CD4-positive, alpha-beta T cell treated with Interleukin-21 for 1 hour (primary cell): ENCODE measurements at regions not wholly inside any gene's neighbourhood (a gene's known extent, or its start where the extent isn't known, plus 50 kb on each side); places are given as distances from the start of the nearest gene placed in this dataset.

Experiments
- DNase-seq: peaks from one replicate; pipeline ENCODE4 v3.0.0-alpha.2; 2020

DNA sequence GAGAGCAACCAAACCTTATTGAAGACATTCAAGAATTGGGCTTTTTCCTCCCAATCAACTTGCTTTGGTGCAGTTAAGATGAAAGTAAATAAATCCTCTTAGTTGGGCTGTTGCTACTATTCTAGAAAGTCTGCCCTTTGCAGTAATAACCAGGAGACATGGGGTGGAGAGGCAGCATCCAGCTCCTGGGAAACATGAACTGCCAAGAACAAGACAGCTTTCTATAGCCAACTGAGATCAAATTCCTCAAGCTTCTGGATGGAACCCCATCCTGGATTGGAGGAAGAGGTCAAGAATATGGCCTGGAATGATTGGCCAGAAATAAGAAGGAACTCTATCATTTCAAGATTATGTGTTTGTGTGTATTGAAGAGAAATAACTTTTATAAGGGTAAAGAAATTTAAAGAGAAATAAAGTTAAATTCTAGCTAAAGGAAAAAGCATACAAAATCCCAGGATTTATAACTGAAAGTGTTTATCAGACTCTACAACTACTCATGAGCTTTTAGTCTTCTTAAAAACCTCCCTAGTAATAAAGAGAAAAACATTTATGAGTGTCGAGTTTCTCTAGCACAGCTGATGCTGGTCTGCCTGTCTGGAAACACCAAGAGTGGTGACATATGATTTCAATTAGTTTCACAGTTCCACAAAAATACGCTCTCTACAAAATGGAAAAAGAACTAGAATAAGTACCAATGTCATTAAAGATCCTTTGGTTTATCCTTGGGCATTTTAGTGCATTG lies 70.1 kb upstream of the COL1A2 start:
- DNase-seq = no peak

DNA sequence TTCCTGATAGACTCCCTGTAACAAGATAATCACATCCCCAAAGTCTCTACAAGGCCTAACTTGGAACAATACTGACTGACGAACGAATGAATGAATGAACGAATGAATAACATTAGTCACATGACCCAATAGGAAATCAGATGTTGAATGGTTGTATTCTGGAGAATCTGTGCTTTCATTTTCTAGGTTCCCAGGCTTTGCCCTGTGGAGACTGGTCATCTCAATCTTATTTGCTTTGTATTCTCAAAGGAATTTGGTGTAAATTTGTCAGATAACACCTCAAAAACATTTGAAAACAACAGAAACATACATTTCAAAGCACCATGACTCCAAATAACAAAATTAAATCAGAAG lies 69.6 kb upstream of the COL1A2 start:
- no peak for DNase-seq

DNA sequence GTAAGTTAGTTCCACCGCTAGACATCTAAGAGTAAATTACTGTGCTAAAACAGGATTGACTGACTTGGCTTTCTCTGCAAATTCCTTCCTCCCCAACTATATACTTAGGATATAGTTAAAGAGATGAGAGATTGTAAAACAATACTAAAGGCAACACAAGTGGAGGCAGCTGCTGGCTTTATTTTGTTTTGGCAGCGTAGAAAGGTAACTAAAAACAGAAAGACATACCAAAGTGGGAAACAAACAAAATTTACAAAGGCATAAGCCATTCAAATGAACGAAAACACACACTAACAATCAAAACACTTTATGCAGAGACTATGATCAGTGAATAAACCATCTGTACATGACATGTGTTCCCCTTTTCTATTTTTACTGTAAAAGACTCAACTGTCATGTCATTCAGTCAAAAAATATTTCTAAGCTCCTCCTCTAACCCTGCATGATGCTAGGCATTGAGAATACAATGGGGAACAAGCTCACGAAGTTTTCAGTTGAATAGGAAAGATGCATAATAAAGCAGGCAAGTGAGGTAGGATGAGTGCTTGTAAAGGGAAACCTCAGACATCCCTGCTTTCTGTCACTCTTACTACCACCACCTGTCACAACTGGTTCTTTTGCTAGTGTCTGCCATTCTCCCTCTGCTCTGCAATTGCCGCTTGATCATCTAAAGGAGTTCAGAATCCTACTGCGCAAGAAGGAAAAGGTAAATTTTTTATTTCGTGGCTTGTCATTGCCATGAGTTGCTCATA lies 64.2 kb upstream of the COL1A2 start:
- no peak for DNase-seq

DNA sequence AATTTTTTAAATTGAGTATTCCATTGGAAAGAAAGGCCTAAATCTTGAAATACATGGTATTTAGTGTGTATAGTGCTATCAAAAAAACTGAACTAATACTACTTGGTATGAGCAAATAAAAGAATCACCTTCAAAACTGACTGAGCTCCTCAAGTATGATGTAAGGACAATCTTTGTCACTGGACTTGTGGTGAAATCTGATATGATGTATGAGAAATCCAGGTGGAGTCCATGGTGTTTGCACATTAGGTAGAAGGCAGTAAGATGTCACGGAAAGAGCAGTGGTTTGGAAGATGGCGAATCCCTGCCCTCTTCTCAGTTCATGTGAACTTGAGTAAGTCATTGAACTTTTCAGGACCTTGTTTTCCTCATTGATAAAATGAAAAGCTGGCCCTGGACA lies 62.1 kb upstream of the COL1A2 start:
- DNase-seq = no peak

DNA sequence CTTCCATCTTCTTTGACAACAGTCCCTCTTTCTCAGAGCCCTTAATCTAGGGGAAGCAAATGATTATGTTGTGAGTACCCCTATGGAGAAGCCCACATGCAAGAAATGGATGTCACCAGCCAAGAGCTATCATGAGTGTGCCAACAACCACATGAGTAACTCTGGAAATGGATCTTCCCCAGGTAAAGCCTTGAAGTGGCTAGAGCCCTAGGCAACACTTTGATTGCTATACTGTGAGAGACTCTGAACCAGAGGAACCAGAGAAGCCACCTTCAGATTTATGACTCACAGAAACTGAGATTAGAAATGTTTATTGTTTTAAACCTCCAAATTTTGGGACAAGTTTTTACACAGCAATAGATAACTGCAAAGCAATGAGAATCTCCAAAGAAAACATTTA lies 60.9 kb upstream of the COL1A2 start:
- DNase-seq = no peak

DNA sequence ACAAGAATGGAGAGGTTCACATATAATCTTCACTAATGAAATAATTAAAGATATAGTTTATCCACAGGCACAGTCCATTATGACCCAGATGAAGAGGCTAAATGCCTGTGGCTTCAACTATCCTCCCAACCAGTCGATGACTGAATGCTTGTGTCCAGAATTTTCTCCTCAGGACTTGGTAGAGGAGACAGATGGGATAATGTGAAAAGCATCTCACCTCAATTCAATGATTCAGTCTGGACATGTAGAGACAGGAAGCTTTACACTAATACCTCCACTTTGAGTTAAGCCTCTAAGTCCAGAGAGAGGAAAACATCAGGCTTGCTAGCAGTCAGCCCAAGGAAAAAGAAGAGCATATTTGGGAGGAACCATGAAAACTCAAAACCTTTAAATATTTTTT lies 59.1 kb upstream of the COL1A2 start:
- no peak for DNase-seq

DNA sequence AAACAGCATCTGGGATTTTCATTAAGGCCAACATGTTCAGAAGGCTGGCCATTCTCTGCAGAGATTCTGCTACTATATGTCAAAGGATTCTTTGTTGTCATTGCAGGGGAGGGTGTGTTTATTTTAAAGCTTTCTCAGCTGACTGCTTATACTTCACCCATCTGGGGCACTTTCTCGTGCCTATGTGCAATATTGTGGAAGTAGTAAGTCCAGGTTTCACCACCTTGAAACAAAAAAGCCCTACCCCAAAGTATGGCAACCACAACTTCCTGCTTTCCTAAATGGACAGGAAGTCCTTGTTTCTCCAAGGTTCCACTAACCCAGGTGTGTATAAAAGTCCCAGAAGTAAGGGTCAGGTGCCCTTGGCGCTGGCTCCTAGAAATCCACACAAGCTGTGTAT lies 58.7 kb upstream of the COL1A2 start:
- DNase-seq = no peak

DNA sequence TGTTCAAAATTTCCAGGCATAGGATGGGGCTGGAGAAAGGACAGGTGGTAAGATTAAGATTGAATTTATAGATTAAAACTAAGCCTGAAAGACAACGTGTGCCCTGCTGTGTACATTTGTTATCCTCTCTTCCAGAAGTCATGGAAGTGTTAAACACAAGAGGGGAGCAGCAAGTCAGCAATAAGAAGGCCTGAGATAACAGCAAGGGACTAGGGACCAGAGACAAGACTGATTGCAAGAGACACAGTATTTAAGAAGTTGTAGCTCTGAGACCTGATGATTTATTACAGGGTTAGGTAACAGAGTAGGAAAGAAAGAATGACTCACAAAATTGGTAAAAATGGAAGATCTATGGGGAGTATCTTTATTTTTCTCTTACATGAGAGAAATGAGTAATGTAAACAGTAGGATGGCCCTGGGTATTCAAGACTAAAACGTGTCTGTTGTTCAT lies 55.7 kb upstream of the COL1A2 start:
- no peak for DNase-seq

DNA sequence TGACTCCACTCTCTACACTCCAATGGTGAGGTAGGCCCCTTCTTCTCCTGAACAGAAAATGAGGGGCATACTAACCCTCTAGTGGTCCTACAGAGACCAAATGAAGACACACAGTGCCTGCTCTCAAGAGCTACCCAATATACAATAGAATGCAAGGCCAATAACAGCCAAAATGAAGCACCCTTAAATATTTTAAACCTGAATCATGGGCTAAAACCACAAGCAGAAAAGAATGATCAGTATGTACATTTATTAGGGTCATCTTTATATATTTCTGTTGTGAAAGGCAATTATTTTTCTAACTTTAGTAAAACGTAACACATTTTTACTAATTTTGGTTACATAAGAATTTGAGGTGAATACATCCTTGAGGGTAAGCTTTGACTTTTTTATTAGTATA lies 49.9 kb upstream of the COL1A2 start:
- DNase-seq = no peak
